ENCODE measurements at regions not wholly inside any gene's neighbourhood (a gene's known extent, or its start where the extent isn't known, plus 50 kb on each side); places are given as distances from the start of the nearest gene placed in this dataset.

DNA sequence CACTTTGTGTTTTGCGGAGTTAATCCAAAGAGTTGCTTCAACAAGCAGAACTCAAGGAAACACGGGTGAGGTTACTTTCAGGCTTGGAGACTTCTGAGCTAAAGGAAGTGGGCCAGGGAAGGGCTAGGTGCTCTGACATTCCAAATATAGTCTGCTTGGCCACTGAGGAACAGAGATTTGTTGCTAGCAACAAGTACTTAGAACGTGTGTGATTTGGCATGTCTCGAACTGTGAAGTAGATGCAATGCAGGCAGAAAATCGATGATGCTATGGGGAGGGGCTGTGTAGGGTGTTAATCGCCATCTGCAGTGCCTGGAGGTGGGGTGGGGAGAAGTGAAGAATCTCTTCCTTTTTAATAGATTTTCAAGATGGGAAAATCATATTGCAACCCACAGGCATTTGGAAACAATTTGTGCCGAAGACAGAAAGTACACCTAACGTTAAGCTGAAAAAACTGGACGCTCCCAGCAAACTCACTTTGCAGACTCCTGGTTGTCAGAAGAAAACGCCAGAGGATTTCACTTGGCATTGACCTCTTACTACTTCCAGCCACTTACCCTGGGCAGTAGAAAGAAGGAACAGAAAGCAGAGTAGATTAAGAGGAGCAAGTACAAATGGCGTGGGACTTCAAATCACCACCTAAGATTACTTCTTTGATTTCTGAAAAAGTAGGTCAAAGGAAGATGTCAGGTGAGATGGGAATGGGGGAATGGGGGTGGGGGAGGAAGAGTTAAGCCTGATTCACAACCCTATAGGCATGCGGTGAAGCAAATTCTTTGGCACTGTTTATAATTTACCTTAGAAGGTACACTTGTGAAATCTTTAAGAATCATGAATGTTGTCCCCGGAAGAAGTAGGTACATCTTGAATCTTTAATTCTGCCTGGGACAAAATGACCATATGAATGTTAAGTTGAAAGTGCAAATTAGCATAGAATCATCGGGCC is 314.1 kb downstream of the CD83 start:
- SMC1A ChIA-PET (ENCODE audit: uncharacterized antibody, unreplicated experiment): no interaction called here
- no peak overlapping the region for H2AFZ ChIP-seq (ENCODE audit: control insufficient read depth, low read depth, low read length)

More for the DNA sequence above, 314.1 kb downstream of the CD83 start:
- DNase-seq (ENCODE audit: low read depth, low spot score): no peak
- in situ Hi-C loops (cut with MboI): no loop called here
- H4K20me1 ChIP-seq (ENCODE audit: control insufficient read depth, insufficient read depth): no peaks in the 10 kb centered on the region
- ChIA-PET CTCF (no interaction called here), RAD21 (ENCODE audit: unreplicated experiment) (no interaction called here), POLR2A (interaction anchor here (0.9 kb wide), 1 partner anchor 15 kb away, joined by 4 read pairs; no protein-coding TSS in a partner anchor)
- H3K4me1 ChIP-seq (ENCODE audit: control insufficient read depth, insufficient read depth, low read length): no peaks in the 10 kb centered on the region
- no peaks in the 10 kb centered on the region; a peak in 1 of 4 replicates for H3K27me3 ChIP-seq (replicated peaks in 1 of 2; ENCODE audit: control insufficient read depth in 2 of 2, insufficient read depth in 2 of 2, low read length in 1 of 2)
- H3K79me2 ChIP-seq (ENCODE audit: control insufficient read depth, insufficient read depth, low read length): no peaks in the 10 kb centered on the region
- H3K4me3 ChIP-seq: no peak overlapping the region
- H3K4me2 ChIP-seq (ENCODE audit: control insufficient read depth, insufficient read depth): no peak overlapping the region
- no peaks in the 10 kb centered on the region for H3K36me3 ChIP-seq (ENCODE audit: control insufficient read depth in 2 of 2, insufficient read depth in 2 of 2, low read length in 1 of 2)
- no TSS peak for BruUV-seq (replicated peaks)
- H3K27ac ChIP-seq (ENCODE audit: control insufficient read depth, insufficient read depth): no peak overlapping the region
- no peak for TF ChIP-seq MYB (IDR thresholded peaks at IDR 0.05; ENCODE audit: borderline replicate concordance, low read depth, low read length)
- no peak for TF ChIP-seq BMI1 (IDR thresholded peaks at IDR 0.05; ENCODE audit: borderline replicate concordance)
- no peak for TF ChIP-seq ZNF687 (IDR thresholded peaks at IDR 0.05)
- TF ChIP-seq POU2F2 (IDR thresholded peaks at IDR 0.05; ENCODE audit: borderline replicate concordance, low read depth, low read length): no peak
- no peak for FAIRE-seq
- ATAC-seq: no peak
- intact Hi-C loops (cut with micrococcal nuclease; ENCODE audit: unreplicated experiment): no loop called here
- no peaks in the 10 kb centered on the region for H3K9me3 ChIP-seq (replicated peaks; ENCODE audit: control insufficient read depth, insufficient read depth, low read length)
- 56% methylated on average over 14 of the region's 14 CpGs for WGBS (ENCODE audit: insufficient coverage, insufficient replicate concordance, low lambda C conversion rate, missing lambda C conversion rate)
- no peak overlapping the region for H3K9ac ChIP-seq (ENCODE audit: control insufficient read depth, insufficient read depth, low read length)

Data from GM12878 (cell line).